HL-60 (cell line): ENCODE measurements at regions not wholly inside any gene's neighbourhood (a gene's known extent, or its start where the extent isn't known, plus 50 kb on each side); places are given as distances from the start of the nearest gene placed in this dataset.
"Not testable (repeated sequence)": the region's sequence is repeated elsewhere in the genome, so short reads cannot be mapped to it uniquely, and the experiment has no call there.

ENCODE experiments used
- DNase-seq, 2 experiments: peaks; one replicate each; pipeline ENCODE4 v3.0.0-alpha.2; 2010 to 2020; ENCODE audit warnings: low read depth in 1 of 2, low spot score in 1 of 2
- H3K27ac ChIP-seq: fragments of 250-450 bp; sonication (Bioruptor Pico); replicated peaks from 2 replicates; pipeline ENCODE4 v1.5.1; 2020; ENCODE audit warnings: mild to moderate bottlenecking, moderate library complexity
- H3K27me3 ChIP-seq: fragments of 250-450 bp; sonication (Bioruptor Pico); 2 replicates; pipeline ENCODE4 v1.5.1; 2021; ENCODE audit warnings: mild to moderate bottlenecking, moderate library complexity; ENCODE audit not compliant: insufficient read depth, poor library complexity, severe bottlenecking
- H3K4me3 ChIP-seq: replicated peaks from 2 replicates; pipeline ENCODE4 v1.5.1; 2011; ENCODE audit warnings: mild to moderate bottlenecking, control low read depth, low read length; ENCODE audit not compliant: insufficient read depth
- GABPA ChIP-seq: IDR thresholded peaks from 2 replicates; pipeline ENCODE4 v1.6.1; 2012; ENCODE audit warnings: low read depth
- POLR2AphosphoS5 ChIP-seq: IDR thresholded peaks from 2 replicates; pipeline ENCODE4 v1.6.1; 2012; ENCODE audit warnings: low read depth
- SPI1 ChIP-seq: IDR thresholded peaks from 2 replicates; pipeline ENCODE4 v1.6.1; 2012; ENCODE audit warnings: low read depth, mild to moderate bottlenecking, borderline replicate concordance
- TF ChIP-seq, protein P1 (sequence below): IDR thresholded peaks from 2 replicates; pipeline ENCODE4 v1.6.1; 2012; ENCODE audit warnings: low read depth; ENCODE audit not compliant: insufficient replicate concordance
- TF ChIP-seq, protein P2 (sequence below): IDR thresholded peaks from one replicate; pipeline ENCODE4 v1.5.1; 2011; ENCODE audit warnings: low read length, control low read depth, inconsistent platforms; ENCODE audit not compliant: insufficient read depth

DNA sequence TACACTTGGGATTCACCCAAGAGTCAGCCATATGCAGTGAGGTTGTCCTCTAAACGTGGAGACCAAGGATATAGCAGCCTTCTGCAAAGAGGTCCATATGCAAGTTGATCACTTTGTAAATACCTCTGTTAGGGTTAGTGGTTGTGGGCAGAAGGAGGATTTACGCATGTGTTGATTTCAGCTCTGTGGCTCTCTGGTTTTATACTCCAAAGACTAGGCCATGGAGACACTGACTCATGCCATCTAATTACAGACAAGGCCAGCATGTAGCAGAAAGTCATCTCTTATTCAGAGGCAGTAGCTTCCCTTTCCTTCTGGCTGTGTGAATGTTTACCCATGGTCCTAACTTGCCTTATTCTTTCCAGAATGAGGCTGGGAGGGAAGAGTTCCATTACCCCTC, 140.9 kb upstream of the GOLGA6L4 start:
- DNase-seq, H3K27ac ChIP-seq, H3K4me3 ChIP-seq, H3K27me3 ChIP-seq: not testable (repeated sequence)

DNA sequence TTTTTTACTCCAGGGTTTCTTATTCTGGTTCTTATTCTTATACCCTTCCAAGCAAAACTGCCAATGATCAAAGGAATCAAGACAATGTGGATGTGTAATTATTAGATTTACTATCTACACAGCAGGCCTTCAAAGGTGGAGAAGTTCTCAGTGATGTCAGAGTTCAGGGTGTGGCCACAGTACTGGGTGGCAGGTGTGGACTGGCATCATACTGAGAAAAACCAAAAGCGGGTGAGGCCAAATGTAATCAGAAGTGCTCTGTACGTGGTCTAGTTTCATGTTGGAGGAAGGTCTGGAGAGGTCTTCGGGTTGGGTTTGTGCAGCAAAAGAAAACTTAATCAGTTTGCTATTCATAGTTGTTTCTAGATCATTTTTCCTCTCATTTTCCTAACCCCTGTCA, 138.5 kb upstream of the GOLGA6L4 start:
- not testable (repeated sequence) for DNase-seq, H3K4me3 ChIP-seq, H3K27me3 ChIP-seq, H3K27ac ChIP-seq

DNA sequence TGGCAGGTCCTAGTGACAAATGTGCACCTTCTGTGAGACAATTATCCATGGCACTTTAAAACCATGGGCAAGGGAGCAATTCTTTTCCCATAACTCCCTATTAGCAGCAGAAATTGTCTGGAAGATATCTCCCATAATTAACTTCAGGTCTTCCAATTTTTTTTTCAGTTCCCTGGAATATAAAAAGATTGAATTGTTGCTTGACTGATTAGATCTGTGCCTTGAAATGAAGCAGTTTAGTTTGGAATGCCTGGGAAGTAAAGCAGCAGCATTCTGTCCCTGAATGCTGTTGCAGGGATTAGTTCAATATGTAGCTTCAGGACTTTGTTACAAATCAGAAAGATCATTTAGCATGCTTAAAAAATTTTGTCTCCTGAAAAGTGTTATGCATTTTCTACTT, 137.0 kb upstream of the GOLGA6L4 start:
- Histone ChIP-seq H3K27ac (no peak overlapping the region), H3K27me3 (no peaks in the 10 kb centered on the region), H3K4me3 (no peak overlapping the region)
- TF ChIP-seq GABPA: no peak
- TF ChIP-seq, protein P1, sequence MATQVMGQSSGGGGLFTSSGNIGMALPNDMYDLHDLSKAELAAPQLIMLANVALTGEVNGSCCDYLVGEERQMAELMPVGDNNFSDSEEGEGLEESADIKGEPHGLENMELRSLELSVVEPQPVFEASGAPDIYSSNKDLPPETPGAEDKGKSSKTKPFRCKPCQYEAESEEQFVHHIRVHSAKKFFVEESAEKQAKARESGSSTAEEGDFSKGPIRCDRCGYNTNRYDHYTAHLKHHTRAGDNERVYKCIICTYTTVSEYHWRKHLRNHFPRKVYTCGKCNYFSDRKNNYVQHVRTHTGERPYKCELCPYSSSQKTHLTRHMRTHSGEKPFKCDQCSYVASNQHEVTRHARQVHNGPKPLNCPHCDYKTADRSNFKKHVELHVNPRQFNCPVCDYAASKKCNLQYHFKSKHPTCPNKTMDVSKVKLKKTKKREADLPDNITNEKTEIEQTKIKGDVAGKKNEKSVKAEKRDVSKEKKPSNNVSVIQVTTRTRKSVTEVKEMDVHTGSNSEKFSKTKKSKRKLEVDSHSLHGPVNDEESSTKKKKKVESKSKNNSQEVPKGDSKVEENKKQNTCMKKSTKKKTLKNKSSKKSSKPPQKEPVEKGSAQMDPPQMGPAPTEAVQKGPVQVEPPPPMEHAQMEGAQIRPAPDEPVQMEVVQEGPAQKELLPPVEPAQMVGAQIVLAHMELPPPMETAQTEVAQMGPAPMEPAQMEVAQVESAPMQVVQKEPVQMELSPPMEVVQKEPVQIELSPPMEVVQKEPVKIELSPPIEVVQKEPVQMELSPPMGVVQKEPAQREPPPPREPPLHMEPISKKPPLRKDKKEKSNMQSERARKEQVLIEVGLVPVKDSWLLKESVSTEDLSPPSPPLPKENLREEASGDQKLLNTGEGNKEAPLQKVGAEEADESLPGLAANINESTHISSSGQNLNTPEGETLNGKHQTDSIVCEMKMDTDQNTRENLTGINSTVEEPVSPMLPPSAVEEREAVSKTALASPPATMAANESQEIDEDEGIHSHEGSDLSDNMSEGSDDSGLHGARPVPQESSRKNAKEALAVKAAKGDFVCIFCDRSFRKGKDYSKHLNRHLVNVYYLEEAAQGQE: no peak
- DNase-seq: no peak

DNA sequence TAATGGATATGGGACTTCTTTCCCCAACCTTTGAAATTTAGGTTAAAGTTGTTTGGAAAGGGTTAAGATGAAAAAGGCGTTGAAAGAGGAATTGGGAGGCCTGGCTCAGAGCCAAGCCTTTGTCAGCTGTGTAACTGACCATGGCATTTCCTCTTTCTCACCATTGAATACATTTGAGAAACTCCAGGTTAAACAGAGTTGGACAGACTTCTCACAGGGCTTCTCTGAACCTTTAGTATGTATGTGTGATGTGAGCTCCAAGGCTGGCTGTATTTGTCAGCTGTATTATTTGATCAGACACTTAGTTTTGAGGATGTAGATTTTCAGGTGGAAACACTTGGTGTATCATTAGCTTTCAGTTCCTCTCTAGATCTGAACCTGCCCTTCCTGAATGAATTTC, 136.4 kb upstream of the GOLGA6L4 start:
- peak in 1 of 2 experiments; percentile 84 for DNase-seq
- TF ChIP-seq, protein P2, sequence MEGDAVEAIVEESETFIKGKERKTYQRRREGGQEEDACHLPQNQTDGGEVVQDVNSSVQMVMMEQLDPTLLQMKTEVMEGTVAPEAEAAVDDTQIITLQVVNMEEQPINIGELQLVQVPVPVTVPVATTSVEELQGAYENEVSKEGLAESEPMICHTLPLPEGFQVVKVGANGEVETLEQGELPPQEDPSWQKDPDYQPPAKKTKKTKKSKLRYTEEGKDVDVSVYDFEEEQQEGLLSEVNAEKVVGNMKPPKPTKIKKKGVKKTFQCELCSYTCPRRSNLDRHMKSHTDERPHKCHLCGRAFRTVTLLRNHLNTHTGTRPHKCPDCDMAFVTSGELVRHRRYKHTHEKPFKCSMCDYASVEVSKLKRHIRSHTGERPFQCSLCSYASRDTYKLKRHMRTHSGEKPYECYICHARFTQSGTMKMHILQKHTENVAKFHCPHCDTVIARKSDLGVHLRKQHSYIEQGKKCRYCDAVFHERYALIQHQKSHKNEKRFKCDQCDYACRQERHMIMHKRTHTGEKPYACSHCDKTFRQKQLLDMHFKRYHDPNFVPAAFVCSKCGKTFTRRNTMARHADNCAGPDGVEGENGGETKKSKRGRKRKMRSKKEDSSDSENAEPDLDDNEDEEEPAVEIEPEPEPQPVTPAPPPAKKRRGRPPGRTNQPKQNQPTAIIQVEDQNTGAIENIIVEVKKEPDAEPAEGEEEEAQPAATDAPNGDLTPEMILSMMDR: no peak
- peak; percentile 46; the same call in 1 of the 2 replicates for TF ChIP-seq POLR2AphosphoS5
- no peak for TF ChIP-seq GABPA
- peak; percentile 98 for TF ChIP-seq SPI1
- TF ChIP-seq, protein P1: no peak
- Histone ChIP-seq H3K27ac (no peak overlapping the region), H3K4me3 (no peak overlapping the region), H3K27me3 (no peaks in the 10 kb centered on the region)

DNA sequence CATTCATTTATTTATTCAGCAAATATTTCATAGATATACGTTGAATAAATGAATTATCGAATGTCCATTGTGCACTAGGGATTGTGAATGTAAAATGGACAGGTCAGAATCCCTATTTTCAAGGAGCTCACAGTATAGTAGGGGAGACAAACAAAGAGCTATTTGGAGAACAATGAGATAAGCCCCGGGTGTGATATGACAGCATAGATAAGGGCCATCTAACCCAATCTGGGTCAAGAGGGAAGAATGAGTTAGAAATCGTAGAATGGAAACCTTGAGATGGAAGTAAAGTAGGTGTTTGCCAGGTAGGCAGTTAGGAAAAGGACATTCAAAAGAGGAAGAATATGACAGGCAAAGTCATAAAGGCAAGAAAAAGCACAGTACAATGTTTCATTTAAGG, 132.2 kb upstream of the GOLGA6L4 start:
- H3K27me3 ChIP-seq: no peaks in the 10 kb centered on the region
- H3K27ac ChIP-seq: no peak overlapping the region
- no peak for DNase-seq

More for the DNA sequence above, 132.2 kb upstream of the GOLGA6L4 start:
- H3K4me3 ChIP-seq: no peak overlapping the region
- TF ChIP-seq, protein P2: no peak
- no peak for TF ChIP-seq POLR2AphosphoS5
